Uterus (tissue), 3 donors: ENCODE measurements at regions not wholly inside any gene's neighbourhood (a gene's known extent, or its start where the extent isn't known, plus 50 kb on each side); places are given as distances from the start of the nearest gene placed in this dataset.
"Not testable (repeated sequence)": the region's sequence is repeated elsewhere in the genome, so short reads cannot be mapped to it uniquely, and the experiment has no call there.

Experiments used
- DNase-seq, 2 donors: peaks; one replicate each; pipeline ENCODE4 v3.0.0-alpha.2; 2019 to 2020
- H3K27ac ChIP-seq, 2 donors: fragments of 200-600 bp; sonication (generic); 1 replicate in 1 of 2; 2 replicates in 1 of 2; pipeline ENCODE4 v1.5.1; 2016 to 2018
- H3K27me3 ChIP-seq, 2 donors: fragments of 200-600 bp; sonication (generic); one replicate each; pipeline ENCODE4 v1.5.1; 2018 to 2019; ENCODE audit warnings: control low read depth in 1 of 2
- H3K36me3 ChIP-seq, 2 donors: fragments of 200-600 bp; sonication (generic); one replicate each; pipeline ENCODE4 v1.5.1; 2019; ENCODE audit warnings: control low read depth in 1 of 2
- H3K4me1 ChIP-seq, 2 donors: fragments of 200-600 bp; sonication (generic); one replicate each; pipeline ENCODE4 v1.5.1; 2018 to 2019; ENCODE audit warnings: control low read depth in 1 of 2
- H3K4me3 ChIP-seq, 2 donors: fragments of 200-600 bp; sonication (generic); 1 replicate in 1 of 2; 2 replicates in 1 of 2; pipeline ENCODE4 v1.5.1; 2018 to 2019; ENCODE audit warnings: mild to moderate bottlenecking in 1 of 2
- H3K9me3 ChIP-seq, 2 donors: fragments of 200-600 bp; sonication (generic); one replicate each; pipeline ENCODE4 v1.5.1; 2019; ENCODE audit warnings: control low read depth in 1 of 2
- CTCF ChIP-seq, 4 experiments: fragments of 200-600 bp in 2 of 4; fragments of 450-650 bp in 2 of 4; sonication (generic) in 2 of 4; IDR thresholded peaks; one replicate each; pipeline ENCODE4 v1.5.1; 2016 to 2019; ENCODE audit warnings: antibody characterized with exemption in 4 of 4, mild to moderate bottlenecking in 2 of 4, moderate library complexity in 1 of 4
- POLR2A ChIP-seq, 2 donors: fragments of 450-650 bp; IDR thresholded peaks; one replicate each; pipeline ENCODE4 v1.6.1; 2016; ENCODE audit warnings: antibody characterized with exemption in 2 of 2, mild to moderate bottlenecking in 1 of 2, moderate library complexity in 1 of 2
- intact Hi-C: fragments of 100-400 bp; cut with DNase I; formaldehyde crosslinking; loops from one replicate; pipeline ENCODE4 v1.15.1; 2023; ENCODE audit warnings: low total_unique reads
- donor health status: DM: yes; HTN: yes; CAD: no.

GRCh38 chr5:96112703-96113102, 151.1 kb upstream of the ELL2 start:
- H3K4me3 ChIP-seq: no peak overlapping the region
- intact Hi-C loops: no loop called here
- no peak for DNase-seq
- H3K36me3 ChIP-seq: no peaks in the 10 kb centered on the region
- H3K27ac ChIP-seq: no peak overlapping the region
- TF ChIP-seq CTCF (IDR thresholded peaks at IDR 0.05): no peak
- TF ChIP-seq POLR2A (IDR thresholded peaks at IDR 0.05): no peak
- no peaks in the 10 kb centered on the region for H3K4me1 ChIP-seq
- no peaks in the 10 kb centered on the region for H3K9me3 ChIP-seq
- no peaks in the 10 kb centered on the region for H3K27me3 ChIP-seq

GRCh38 chr5:96112123-96112670, 150.5 kb upstream of the ELL2 start:
- Histone ChIP-seq H3K4me1 (no peaks in the 10 kb centered on the region), H3K27ac (no peak overlapping the region), H3K36me3 (no peaks in the 10 kb centered on the region), H3K9me3 (no peaks in the 10 kb centered on the region), H3K27me3 (no peaks in the 10 kb centered on the region), H3K4me3 (no peak overlapping the region)
- DNase-seq: no peak
- TF ChIP-seq POLR2A (IDR thresholded peaks at IDR 0.05): no peak
- no peak for TF ChIP-seq CTCF (IDR thresholded peaks at IDR 0.05)
- intact Hi-C loops: no loop called here

- DNase-seq: no peak
- TF ChIP-seq CTCF (IDR thresholded peaks at IDR 0.05) (no peak), POLR2A (IDR thresholded peaks at IDR 0.05) (no peak)
- intact Hi-C loops: no loop called here
- Histone ChIP-seq H3K27ac (no peak overlapping the region), H3K27me3 (no peaks in the 10 kb centered on the region), H3K4me3 (no peak overlapping the region), H3K36me3 (no peaks in the 10 kb centered on the region), H3K4me1 (no peaks in the 10 kb centered on the region), H3K9me3 (no peaks in the 10 kb centered on the region)
These were observed 149.6 kb upstream of the ELL2 start for GRCh38 chr5:96111080-96111756.

DNA sequence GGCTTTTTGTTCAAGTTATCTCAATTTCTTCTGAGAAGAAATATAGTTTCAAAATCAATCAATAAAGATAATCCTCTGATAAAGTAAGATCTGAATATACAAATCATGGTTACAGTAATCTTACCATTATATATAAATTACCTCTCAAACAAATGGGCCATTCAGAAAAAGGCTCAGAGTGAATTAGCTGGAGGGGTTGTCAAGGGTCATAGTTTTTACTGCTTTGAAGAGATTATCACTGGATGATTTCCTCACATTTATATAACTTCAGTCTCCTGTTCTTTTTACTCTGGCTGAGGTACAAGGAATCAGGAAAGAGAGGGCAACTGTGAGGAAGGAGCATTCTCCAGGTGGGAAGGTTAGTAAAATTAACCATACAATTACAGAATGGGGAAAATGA, 148.6 kb upstream of the ELL2 start:
- TF ChIP-seq CTCF (IDR thresholded peaks at IDR 0.05) (no peak), POLR2A (IDR thresholded peaks at IDR 0.05) (no peak)
- Histone ChIP-seq H3K4me3 (no peak overlapping the region), H3K4me1 (no peaks in the 10 kb centered on the region), H3K27me3 (no peaks in the 10 kb centered on the region), H3K27ac (no peak overlapping the region), H3K9me3 (no peaks in the 10 kb centered on the region), H3K36me3 (no peaks in the 10 kb centered on the region)
- intact Hi-C loops: no loop called here
- DNase-seq: no peak

GRCh38 chr5:96108629-96109028, 147.0 kb upstream of the ELL2 start:
- H3K4me1 ChIP-seq, H3K9me3 ChIP-seq, H3K36me3 ChIP-seq, DNase-seq, H3K4me3 ChIP-seq, H3K27me3 ChIP-seq, intact Hi-C loops, H3K27ac ChIP-seq: not testable (repeated sequence)

DNA sequence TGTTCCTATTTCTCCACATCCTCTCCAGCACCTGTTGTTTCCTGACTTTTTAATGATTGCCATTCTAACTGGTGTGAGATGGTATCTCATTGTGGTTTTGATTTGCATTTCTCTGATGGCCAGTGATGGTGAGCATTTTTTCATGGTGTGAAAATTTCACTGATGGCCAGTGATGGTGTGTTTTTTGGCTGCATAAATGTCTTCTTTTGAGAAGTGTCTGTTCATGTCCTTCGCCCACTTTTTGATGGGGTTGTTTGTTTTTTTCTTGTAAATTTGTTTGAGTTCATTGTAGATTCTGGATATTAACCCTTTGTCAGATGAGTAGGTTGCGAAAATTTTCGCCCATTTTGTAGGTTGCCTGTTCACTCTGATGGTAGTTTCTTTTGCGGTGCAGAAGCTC, 142.2 kb upstream of the ELL2 start:
- H3K27ac ChIP-seq, H3K4me3 ChIP-seq, intact Hi-C loops, H3K9me3 ChIP-seq, H3K36me3 ChIP-seq, H3K27me3 ChIP-seq, DNase-seq, H3K4me1 ChIP-seq: not testable (repeated sequence)
